ENCODE measurements at regions not wholly inside any gene's neighbourhood (a gene's known extent, or its start where the extent isn't known, plus 50 kb on each side); places are given as distances from the start of the nearest gene placed in this dataset.

DNA sequence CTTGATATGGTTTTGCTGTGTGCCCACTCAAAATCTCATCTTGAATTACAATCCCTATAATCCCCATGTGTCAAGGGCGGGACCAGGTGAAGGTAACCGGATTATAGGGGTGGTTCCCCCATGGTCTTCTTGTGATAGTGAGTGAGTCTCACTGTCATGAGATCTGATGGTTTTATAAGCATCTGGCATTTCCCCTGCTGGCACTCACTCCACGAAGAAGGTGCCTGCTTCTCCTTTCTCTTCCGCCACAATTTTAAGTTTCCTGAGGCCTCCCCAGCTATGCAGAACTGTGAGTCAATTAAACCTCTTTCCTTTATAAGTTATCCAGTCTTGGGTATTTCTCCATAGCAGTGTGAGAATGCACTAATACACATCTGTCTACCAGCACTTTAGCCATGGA is 109.5 kb upstream of the SDK1 start:
- H3K36me3 ChIP-seq: no peaks in the 10 kb centered on the region
- TF ChIP-seq CTCF (IDR thresholded peaks at IDR 0.05) (no peak), POLR2A (IDR thresholded peaks at IDR 0.05) (no peak)
- no peak overlapping the region for H3K27ac ChIP-seq
- 78 to 89% (median 78%) methylated on average over 4 of the region's 4 CpGs for WGBS, 4 donors
- intact Hi-C loops (cut with DNase I): no loop called here
- no peak overlapping the region for H3K4me3 ChIP-seq
- DNase-seq (no peak), ATAC-seq (no peak)
- no peaks in the 10 kb centered on the region for H3K4me1 ChIP-seq
- H3K9me3 ChIP-seq: peaks cover 0 to 4% (median 0%) of the 10 kb centered on the region in 12 donors
- no peaks in the 10 kb centered on the region for H3K27me3 ChIP-seq

GRCh38 chr7:3192669-3193068 is 108.4 kb upstream of the SDK1 start:
- TF ChIP-seq CTCF (IDR thresholded peaks at IDR 0.05) (no peak), POLR2A (IDR thresholded peaks at IDR 0.05) (no peak)
- Histone ChIP-seq H3K36me3 (no peaks in the 10 kb centered on the region), H3K27ac (no peak overlapping the region), H3K27me3 (no peaks in the 10 kb centered on the region), H3K4me1 (no peaks in the 10 kb centered on the region), H3K9me3 (peaks cover 0 to 4% (median 0%) of the 10 kb centered on the region in 12 donors), H3K4me3 (no peak overlapping the region)
- no peak for ATAC-seq
- 72 to 79% (median 76%) methylated on average over 4 of the region's 4 CpGs for WGBS, 4 donors
- intact Hi-C loops (cut with DNase I): no loop called here
- DNase-seq: no peak

DNA sequence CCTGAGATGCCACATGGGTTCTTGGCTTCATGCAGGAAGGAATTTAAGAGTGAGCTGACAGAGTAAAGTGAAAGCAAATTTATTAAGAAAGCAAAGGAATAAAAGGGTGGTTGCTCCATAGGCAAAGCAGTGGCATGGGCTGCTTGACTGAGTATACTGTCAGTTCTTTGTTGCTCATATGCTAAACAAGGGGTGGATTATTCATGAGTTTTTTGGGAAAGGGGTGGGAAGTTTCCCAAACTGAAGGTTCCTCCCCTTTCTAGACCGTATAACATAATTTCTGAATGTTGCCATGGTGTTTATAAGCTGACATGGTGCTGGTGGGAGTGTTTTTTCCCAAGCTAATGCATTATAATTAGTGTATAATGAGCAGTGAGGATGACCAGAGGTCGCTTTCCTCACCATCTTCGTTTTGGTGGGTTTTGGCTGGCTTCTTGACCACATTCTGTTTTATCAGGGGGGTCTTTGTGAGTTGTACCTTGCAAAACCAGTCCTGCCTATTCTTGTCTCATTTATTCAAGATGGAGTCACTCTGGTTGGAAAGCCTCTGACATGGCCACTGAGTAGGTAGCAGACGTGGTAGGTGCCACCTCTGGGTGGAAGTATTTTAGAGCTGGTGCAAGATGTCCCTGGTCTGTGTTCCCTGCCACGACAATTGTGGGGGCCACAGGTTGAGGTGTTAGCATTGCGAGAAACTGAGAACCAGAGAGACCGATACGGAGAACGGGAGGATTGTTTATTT is 107.5 kb upstream of the SDK1 start:
- Histone ChIP-seq H3K27me3 (no peaks in the 10 kb centered on the region), H3K4me1 (no peaks in the 10 kb centered on the region), H3K36me3 (no peaks in the 10 kb centered on the region), H3K9me3 (peaks cover 0 to 6% (median 0%) of the 10 kb centered on the region in 12 donors), H3K4me3 (no peak overlapping the region), H3K27ac (no peak overlapping the region)
- 87 to 95% (median 89%) methylated on average over 9 of the region's 9 CpGs for WGBS, 4 donors
- intact Hi-C loops (cut with DNase I): no loop called here
- DNase-seq (no peak), ATAC-seq (no peak)
- TF ChIP-seq POLR2A (IDR thresholded peaks at IDR 0.05) (no peak), CTCF (IDR thresholded peaks at IDR 0.05) (no peak)

- intact Hi-C loops (cut with DNase I): no loop called here
Measured at GRCh38 chr7:3194501-3195141, 106.4 kb upstream of the SDK1 start.

More at GRCh38 chr7:3194501-3195141, 106.4 kb upstream of the SDK1 start:
- Histone ChIP-seq H3K27ac (no peak overlapping the region), H3K9me3 (peaks cover 0 to 11% (median 0%) of the 10 kb centered on the region in 12 donors), H3K36me3 (no peaks in the 10 kb centered on the region), H3K4me3 (no peak overlapping the region), H3K27me3 (no peaks in the 10 kb centered on the region), H3K4me1 (no peaks in the 10 kb centered on the region)
- ATAC-seq (no peak), DNase-seq (no peak)
- 44 to 66% (median 58%) methylated on average over 7 of the region's 7 CpGs for WGBS, 4 donors
- TF ChIP-seq CTCF (IDR thresholded peaks at IDR 0.05): no peak
- no peak for TF ChIP-seq POLR2A (IDR thresholded peaks at IDR 0.05)
